MM.1S (cell line): ENCODE measurements at regions not wholly inside any gene's neighbourhood (a gene's known extent, or its start where the extent isn't known, plus 50 kb on each side); places are given as distances from the start of the nearest gene placed in this dataset.

ENCODE experiments used
- DNase-seq: peaks from one replicate; pipeline ENCODE4 v3.0.0-alpha.2; 2015
- H2AFZ ChIP-seq: fragments of 300-600 bp; sonication (generic); 2 replicates; pipeline ENCODE4 v1.6.0; 2016; ENCODE audit warnings: antibody characterized with exemption, low read length
- H3F3A ChIP-seq: fragments of 300-600 bp; sonication (generic); 2 replicates; pipeline ENCODE4 v1.6.1; 2016; ENCODE audit warnings: mild to moderate bottlenecking, antibody characterized with exemption, low read length, moderate library complexity, mixed read lengths; ENCODE audit not compliant: insufficient read depth
- H3K27ac ChIP-seq: fragments of 300-600 bp; sonication (generic); 2 replicates; pipeline ENCODE4 v1.5.1; 2016; ENCODE audit warnings: mild to moderate bottlenecking, low read length
- H3K27me3 ChIP-seq: fragments of 300-600 bp; sonication (generic); replicated peaks from 2 replicates; pipeline ENCODE4 v1.6.0; 2016; ENCODE audit warnings: low read length; ENCODE audit not compliant: insufficient read depth
- H3K36me3 ChIP-seq: fragments of 300-600 bp; sonication (generic); replicated peaks from 2 replicates; pipeline ENCODE4 v1.6.1; 2016; ENCODE audit warnings: mild to moderate bottlenecking, low read length, mixed read lengths; ENCODE audit not compliant: insufficient read depth
- H3K4me1 ChIP-seq: fragments of 300-600 bp; sonication (generic); 2 replicates; pipeline ENCODE4 v1.6.1; 2016; ENCODE audit warnings: low read length, mixed read lengths
- H3K4me2 ChIP-seq: fragments of 300-600 bp; sonication (generic); 2 replicates; pipeline ENCODE4 v1.6.0; 2016; ENCODE audit warnings: low read depth, low read length
- H3K4me3 ChIP-seq: fragments of 300-600 bp; sonication (generic); 2 replicates; pipeline ENCODE4 v1.5.1; 2016; ENCODE audit warnings: low read length, mixed read lengths
- H3K79me2 ChIP-seq: fragments of 300-600 bp; sonication (generic); 2 replicates; pipeline ENCODE4 v1.6.1; 2016; ENCODE audit warnings: mixed run types, low read length, mixed read lengths
- H3K9ac ChIP-seq: fragments of 300-600 bp; sonication (generic); 2 replicates; pipeline ENCODE4 v1.6.1; 2016; ENCODE audit warnings: low read length, mixed read lengths
- H3K9me2 ChIP-seq: fragments of 300-600 bp; sonication (generic); replicated peaks from 2 replicates; pipeline ENCODE4 v1.6.1; 2016; ENCODE audit warnings: mild to moderate bottlenecking, low read length, mixed read lengths; ENCODE audit not compliant: insufficient read depth
- H3K9me3 ChIP-seq: fragments of 300-600 bp; sonication (generic); replicated peaks from 2 replicates; pipeline ENCODE4 v1.6.1; 2016; ENCODE audit warnings: mild to moderate bottlenecking, low read length, mixed read lengths; ENCODE audit not compliant: insufficient read depth
- H4K20me1 ChIP-seq: fragments of 300-600 bp; sonication (generic); 2 replicates; pipeline ENCODE4 v1.6.1; 2016; ENCODE audit warnings: mild to moderate bottlenecking, low read length, moderate library complexity, mixed read lengths; ENCODE audit not compliant: insufficient read depth
- EZH2 ChIP-seq: fragments of 300-600 bp; sonication (generic); optimal IDR thresholded peaks from 2 replicates; pipeline ENCODE3; 2017; ENCODE audit warnings: low read depth, mild to moderate bottlenecking, antibody characterized with exemption, low read length, mixed read lengths
- EZH2phosphoT487 ChIP-seq: fragments of 300-600 bp; sonication (generic); IDR thresholded peaks from 2 replicates; pipeline ENCODE4 v1.6.1; 2018; ENCODE audit warnings: antibody characterized with exemption, low read length
- TF ChIP-seq, protein P1 (sequence below): fragments of 300-600 bp; sonication (generic); IDR thresholded peaks from 2 replicates; pipeline ENCODE4 v1.5.1; 2016; ENCODE audit warnings: antibody characterized with exemption, low read length, mixed read lengths

DNA sequence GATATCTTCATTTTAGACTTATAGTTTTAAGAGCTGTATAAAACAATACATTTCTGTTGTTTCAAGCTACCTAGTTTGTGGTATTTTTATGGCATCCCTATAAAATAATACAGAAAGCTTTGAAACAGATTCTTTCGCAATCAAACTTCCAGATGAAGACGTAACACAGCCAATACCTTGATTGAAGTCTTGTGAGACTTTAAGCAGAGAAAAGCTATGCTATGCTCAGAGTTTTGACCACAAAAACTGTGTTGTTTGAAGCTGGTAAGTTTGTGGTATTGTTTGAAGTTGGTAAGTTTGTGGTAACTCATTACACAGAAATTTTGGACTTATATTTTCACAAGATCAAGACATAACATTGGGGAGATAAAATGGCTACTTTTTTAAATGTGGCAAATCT is 201.8 kb upstream of the UGT8 start:
- Histone ChIP-seq H3K27ac (no peak overlapping the region), H4K20me1 (no peaks in the 10 kb centered on the region), H3K4me2 (no peak overlapping the region), H3K9me2 (no peaks in the 10 kb centered on the region), H3K9ac (no peak overlapping the region), H3K79me2 (no peaks in the 10 kb centered on the region), H3K4me3 (no peak overlapping the region), H3K9me3 (no peaks in the 10 kb centered on the region), H3F3A (no peaks in the 10 kb centered on the region), H2AFZ (no peak overlapping the region), H3K27me3 (no peaks in the 10 kb centered on the region), H3K36me3 (no peaks in the 10 kb centered on the region), H3K4me1 (no peaks in the 10 kb centered on the region)
- TF ChIP-seq EZH2 (no peak), EZH2phosphoT487 (no peak)
- TF ChIP-seq, protein P1, sequence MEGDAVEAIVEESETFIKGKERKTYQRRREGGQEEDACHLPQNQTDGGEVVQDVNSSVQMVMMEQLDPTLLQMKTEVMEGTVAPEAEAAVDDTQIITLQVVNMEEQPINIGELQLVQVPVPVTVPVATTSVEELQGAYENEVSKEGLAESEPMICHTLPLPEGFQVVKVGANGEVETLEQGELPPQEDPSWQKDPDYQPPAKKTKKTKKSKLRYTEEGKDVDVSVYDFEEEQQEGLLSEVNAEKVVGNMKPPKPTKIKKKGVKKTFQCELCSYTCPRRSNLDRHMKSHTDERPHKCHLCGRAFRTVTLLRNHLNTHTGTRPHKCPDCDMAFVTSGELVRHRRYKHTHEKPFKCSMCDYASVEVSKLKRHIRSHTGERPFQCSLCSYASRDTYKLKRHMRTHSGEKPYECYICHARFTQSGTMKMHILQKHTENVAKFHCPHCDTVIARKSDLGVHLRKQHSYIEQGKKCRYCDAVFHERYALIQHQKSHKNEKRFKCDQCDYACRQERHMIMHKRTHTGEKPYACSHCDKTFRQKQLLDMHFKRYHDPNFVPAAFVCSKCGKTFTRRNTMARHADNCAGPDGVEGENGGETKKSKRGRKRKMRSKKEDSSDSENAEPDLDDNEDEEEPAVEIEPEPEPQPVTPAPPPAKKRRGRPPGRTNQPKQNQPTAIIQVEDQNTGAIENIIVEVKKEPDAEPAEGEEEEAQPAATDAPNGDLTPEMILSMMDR, result no peak
- DNase-seq, result no peak

DNA sequence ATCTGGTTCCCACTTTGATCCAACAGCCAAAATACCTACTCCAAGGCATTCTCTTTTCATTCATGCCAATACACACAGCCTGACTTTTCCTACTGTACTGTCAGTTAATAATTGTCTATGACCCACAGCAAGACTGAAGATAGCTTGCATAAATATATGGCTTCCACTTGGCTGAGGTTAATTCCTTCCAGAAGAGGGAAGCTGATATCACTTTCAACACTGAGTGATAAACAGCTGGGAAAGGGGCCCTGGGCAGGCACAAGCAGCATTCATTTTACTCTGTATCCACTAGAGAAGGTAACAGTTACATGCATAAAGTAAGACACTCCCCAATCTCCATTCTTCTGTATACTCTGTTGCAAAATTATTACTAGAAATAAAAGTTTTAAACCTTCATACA is 200.2 kb upstream of the UGT8 start:
- H3K27me3 ChIP-seq, result no peaks in the 10 kb centered on the region

DNA sequence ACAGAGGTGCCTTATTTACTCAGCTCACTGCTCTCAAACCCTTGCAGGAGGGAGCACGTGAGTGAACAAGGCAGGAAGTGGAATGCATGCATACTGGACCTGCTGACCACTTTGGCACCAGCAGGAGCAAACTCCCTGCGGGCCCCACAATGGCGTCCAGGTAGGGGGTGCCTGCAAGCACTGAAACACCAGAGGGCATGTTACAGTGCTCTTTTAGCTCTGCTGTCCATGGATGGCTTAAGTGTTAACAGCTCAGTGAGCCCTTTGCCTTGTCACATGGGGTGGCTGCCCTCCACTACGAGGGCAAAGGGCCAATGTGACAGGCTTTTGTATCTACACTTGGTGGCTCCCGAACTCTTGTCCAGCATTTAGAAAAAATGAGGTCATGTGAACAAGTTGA is 199.5 kb upstream of the UGT8 start:
- Histone ChIP-seq H4K20me1 (no peaks in the 10 kb centered on the region), H3K9me3 (no peaks in the 10 kb centered on the region), H3K27me3 (no peaks in the 10 kb centered on the region), H3K79me2 (no peaks in the 10 kb centered on the region), H3F3A (no peaks in the 10 kb centered on the region), H3K9me2 (no peaks in the 10 kb centered on the region), H3K4me3 (no peak overlapping the region), H2AFZ (no peak overlapping the region), H3K4me1 (no peaks in the 10 kb centered on the region), H3K27ac (no peak overlapping the region), H3K4me2 (no peak overlapping the region), H3K36me3 (no peaks in the 10 kb centered on the region), H3K9ac (no peak overlapping the region)
- no peak for DNase-seq
- TF ChIP-seq, protein P1, result no peak
- TF ChIP-seq EZH2, result no peak

More for the DNA sequence above, 200.2 kb upstream of the UGT8 start:
- no peak overlapping the region for H3K4me3 ChIP-seq
- no peak for TF ChIP-seq EZH2phosphoT487
- no peak for TF ChIP-seq EZH2
- TF ChIP-seq, protein P1, result no peak
- no peaks in the 10 kb centered on the region for H3K9me2 ChIP-seq
- no peaks in the 10 kb centered on the region for H4K20me1 ChIP-seq
- H3K9me3 ChIP-seq, result no peaks in the 10 kb centered on the region
- no peaks in the 10 kb centered on the region for H3K36me3 ChIP-seq
- DNase-seq, result no peak
- H3K79me2 ChIP-seq, result no peaks in the 10 kb centered on the region
- no peak overlapping the region for H3K27ac ChIP-seq
- no peaks in the 10 kb centered on the region for H3K4me1 ChIP-seq
- H3K9ac ChIP-seq, result no peak overlapping the region
- no peaks in the 10 kb centered on the region for H3F3A ChIP-seq
- no peak overlapping the region for H2AFZ ChIP-seq
- H3K4me2 ChIP-seq, result no peak overlapping the region
